ENCODE measurements at regions not wholly inside any gene's neighbourhood (a gene's known extent, or its start where the extent isn't known, plus 50 kb on each side); places are given as distances from the start of the nearest gene placed in this dataset.

GRCh38 chr10:114718374-114718773 is 60.3 kb upstream of the ABLIM1 start:
- TF ChIP-seq EZH2 (IDR thresholded peaks at IDR 0.05; ENCODE audit: borderline replicate concordance, insufficient read depth, low read depth, low read length, poor library complexity, severe bottlenecking), result no peak
- TF ChIP-seq CTCF (IDR thresholded peaks at IDR 0.05), result no peak
